IPS-20b (cell line): ENCODE measurements at regions not wholly inside any gene's neighbourhood (a gene's known extent, or its start where the extent isn't known, plus 50 kb on each side); places are given as distances from the start of the nearest gene placed in this dataset.
"Not testable (repeated sequence)": the region's sequence is repeated elsewhere in the genome, so short reads cannot be mapped to it uniquely, and the experiment has no call there.

Source experiments
- H3K27ac ChIP-seq: one replicate; pipeline ENCODE4 v1.5.1; 2013; ENCODE audit warnings: low read length
- H3K27me3 ChIP-seq: 2 replicates; pipeline ENCODE4 v1.6.1; 2013; ENCODE audit warnings: mild to moderate bottlenecking, low read length, inconsistent platforms; ENCODE audit not compliant: insufficient read depth
- H3K36me3 ChIP-seq: 2 replicates; pipeline ENCODE4 v1.6.1; 2013; ENCODE audit warnings: low read depth, mild to moderate bottlenecking, inconsistent platforms, low read length, moderate library complexity; ENCODE audit not compliant: insufficient read depth
- H3K4me1 ChIP-seq: 2 replicates; pipeline ENCODE4 v1.6.1; 2013; ENCODE audit warnings: mild to moderate bottlenecking, control low read depth, inconsistent platforms, low read length, moderate library complexity; ENCODE audit not compliant: insufficient read depth
- H3K4me3 ChIP-seq: 2 replicates; pipeline ENCODE4 v1.5.1; 2013; ENCODE audit warnings: mild to moderate bottlenecking, low read length, inconsistent platforms
- H3K9ac ChIP-seq: 2 replicates; pipeline ENCODE4 v1.6.1; 2013; ENCODE audit warnings: low read depth, mild to moderate bottlenecking, inconsistent platforms, low read length, moderate library complexity
- H3K9me3 ChIP-seq: 2 replicates; pipeline ENCODE4 v1.6.1; 2013; ENCODE audit warnings: mild to moderate bottlenecking, low read depth, low read length, inconsistent platforms; ENCODE audit not compliant: insufficient read depth

- not testable (repeated sequence) for H3K4me1 ChIP-seq, H3K9me3 ChIP-seq, H3K27me3 ChIP-seq
These were observed 66.8 kb upstream of the CSNK1A1L start for GRCh38 chr13:37172226-37172625.

GRCh38 chr13:37168926-37169325, 63.5 kb upstream of the CSNK1A1L start:
- H3K27ac ChIP-seq, result no peak overlapping the region
- no peaks in the 10 kb centered on the region for H3K27me3 ChIP-seq
- H3K4me1 ChIP-seq, result 0 out of 2 replicates have a peak, but pooled peaks cover 2% of the 10 kb centered on the region
- no peaks in the 10 kb centered on the region for H3K36me3 ChIP-seq
- H3K4me3 ChIP-seq, result no peak overlapping the region
- H3K9me3 ChIP-seq, result no peaks in the 10 kb centered on the region
- H3K9ac ChIP-seq, result no peak overlapping the region

More at GRCh38 chr13:37172226-37172625, 66.8 kb upstream of the CSNK1A1L start:
- not testable (repeated sequence) for H3K27ac ChIP-seq, H3K36me3 ChIP-seq, H3K9ac ChIP-seq, H3K4me3 ChIP-seq

GRCh38 chr13:37168151-37168550, 62.7 kb upstream of the CSNK1A1L start:
- H3K4me1 ChIP-seq, result 0 out of 2 replicates have a peak, but pooled peaks cover 2% of the 10 kb centered on the region
- no peak overlapping the region for H3K27ac ChIP-seq
- no peaks in the 10 kb centered on the region for H3K36me3 ChIP-seq
- H3K4me3 ChIP-seq, result no peak overlapping the region
- no peaks in the 10 kb centered on the region for H3K27me3 ChIP-seq
- H3K9me3 ChIP-seq, result no peaks in the 10 kb centered on the region
- H3K9ac ChIP-seq, result no peak overlapping the region

- no peaks in the 10 kb centered on the region for H3K27me3 ChIP-seq
- no peaks in the 10 kb centered on the region for H3K4me1 ChIP-seq
- H3K9ac ChIP-seq, result no peak overlapping the region
- no peak overlapping the region for H3K4me3 ChIP-seq
- H3K9me3 ChIP-seq, result peaks cover 7% of the 10 kb centered on the region
- H3K36me3 ChIP-seq, result no peaks in the 10 kb centered on the region
- no peak overlapping the region for H3K27ac ChIP-seq
These were observed 59.2 kb upstream of the CSNK1A1L start for GRCh38 chr13:37164635-37165034.

GRCh38 chr13:37163641-37164265, 58.3 kb upstream of the CSNK1A1L start:
- H3K4me3 ChIP-seq, result no peak overlapping the region
- H3K36me3 ChIP-seq, result no peaks in the 10 kb centered on the region
- no peak overlapping the region for H3K9ac ChIP-seq
- peaks cover 7% of the 10 kb centered on the region for H3K9me3 ChIP-seq
- no peak overlapping the region for H3K27ac ChIP-seq
- H3K4me1 ChIP-seq, result no peaks in the 10 kb centered on the region
- no peaks in the 10 kb centered on the region for H3K27me3 ChIP-seq

GRCh38 chr13:37158481-37158880, 53.0 kb upstream of the CSNK1A1L start:
- Histone ChIP-seq H3K27ac (no peak overlapping the region), H3K4me3 (no peak overlapping the region), H3K4me1 (no peaks in the 10 kb centered on the region), H3K27me3 (no peaks in the 10 kb centered on the region), H3K9ac (no peak overlapping the region), H3K9me3 (peaks cover 7% of the 10 kb centered on the region), H3K36me3 (no peaks in the 10 kb centered on the region)

GRCh38 chr13:37155613-37156097, 50.2 kb upstream of the CSNK1A1L start:
- not testable (repeated sequence) for H3K9me3 ChIP-seq, H3K4me3 ChIP-seq, H3K27ac ChIP-seq, H3K4me1 ChIP-seq, H3K9ac ChIP-seq, H3K36me3 ChIP-seq, H3K27me3 ChIP-seq
